GM21717 (cell line): ENCODE measurements at regions not wholly inside any gene's neighbourhood (a gene's known extent, or its start where the extent isn't known, plus 50 kb on each side); places are given as distances from the start of the nearest gene placed in this dataset.
A peak's percentile ranks its signal among the peaks of the same experiment; 100 is the strongest.
"Not testable (repeated sequence)": the region's sequence is repeated elsewhere in the genome, so short reads cannot be mapped to it uniquely, and the experiment has no call there.

ENCODE experiments used
- ATAC-seq: cut with Tn5 transposase; IDR thresholded peaks from one replicate; pipeline ENCODE4 v1.9.1; 2021; ENCODE audit warnings: mild to moderate bottlenecking, moderate library complexity; ENCODE audit not compliant: unreplicated experiment

DNA sequence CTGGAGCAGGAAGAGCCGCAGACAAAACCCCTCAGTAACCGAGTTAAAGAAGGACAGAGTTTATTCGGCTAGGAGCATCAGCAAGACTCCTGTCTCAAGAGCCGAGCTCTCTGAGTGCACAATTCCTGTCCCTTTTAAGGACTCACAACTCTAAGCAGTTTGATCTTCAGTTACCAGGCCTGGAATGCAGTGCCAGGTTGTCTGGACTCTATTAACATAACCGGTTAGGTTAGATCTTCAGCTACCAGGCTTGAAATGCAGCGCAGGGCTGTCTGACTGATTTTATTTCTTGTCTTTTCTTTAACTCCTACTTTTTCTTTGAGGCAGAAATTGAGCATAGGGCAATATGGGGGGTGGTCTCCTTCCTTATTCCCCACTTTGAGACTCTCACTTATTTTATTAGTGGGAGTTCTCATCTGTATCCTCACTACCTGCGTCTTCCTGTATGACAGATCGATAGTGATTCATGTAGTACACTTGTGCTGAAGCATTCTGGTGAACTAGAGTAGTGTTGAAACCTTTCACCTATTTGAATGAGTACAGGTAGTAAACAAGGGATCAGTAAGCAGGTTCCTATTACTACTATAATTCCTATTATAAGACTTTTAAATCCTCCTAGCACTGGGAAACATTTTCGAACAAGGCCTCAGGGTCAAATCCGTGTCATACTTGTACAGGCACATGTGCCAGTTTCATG lies 325.0 kb downstream of the CGGBP1 start:
- no peak for ATAC-seq

DNA sequence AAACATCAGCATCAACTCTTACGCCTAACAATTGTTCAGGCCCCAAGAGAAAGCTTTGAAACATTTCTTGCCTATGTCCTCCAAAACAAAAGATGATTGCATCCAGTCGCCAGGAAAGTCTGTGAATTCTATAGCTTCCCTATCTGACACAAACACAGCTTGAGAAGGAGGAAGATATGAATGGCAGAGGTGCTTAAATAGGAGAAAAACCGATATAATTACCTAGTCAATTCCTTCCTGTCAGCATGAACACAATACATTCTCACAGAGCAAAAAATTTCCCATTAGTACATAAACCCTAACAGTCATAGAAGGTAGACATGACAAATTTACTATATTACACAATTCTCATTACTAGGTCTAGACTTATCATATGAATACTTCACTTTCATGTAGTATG lies 326.5 kb downstream of the CGGBP1 start:
- no peak for ATAC-seq

DNA sequence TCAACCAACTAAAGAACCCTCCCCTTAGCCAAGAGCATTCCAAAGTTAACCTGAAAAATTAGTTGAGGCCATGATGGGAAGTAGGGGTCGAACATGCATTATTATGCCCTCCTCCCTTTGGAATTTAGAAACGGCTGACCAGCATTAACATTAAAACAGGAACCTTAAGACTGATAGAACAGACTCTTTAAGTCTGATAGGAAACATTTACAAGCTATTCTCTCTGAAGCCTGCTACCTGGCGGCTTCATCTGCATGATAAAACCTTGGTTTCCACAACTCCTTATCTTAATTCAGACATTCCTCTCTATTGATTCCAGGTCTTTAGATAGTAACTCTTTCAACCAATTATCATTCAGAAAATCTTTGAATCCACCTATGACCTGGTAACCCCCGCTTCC lies 331.0 kb downstream of the CGGBP1 start:
- no peak for ATAC-seq

DNA sequence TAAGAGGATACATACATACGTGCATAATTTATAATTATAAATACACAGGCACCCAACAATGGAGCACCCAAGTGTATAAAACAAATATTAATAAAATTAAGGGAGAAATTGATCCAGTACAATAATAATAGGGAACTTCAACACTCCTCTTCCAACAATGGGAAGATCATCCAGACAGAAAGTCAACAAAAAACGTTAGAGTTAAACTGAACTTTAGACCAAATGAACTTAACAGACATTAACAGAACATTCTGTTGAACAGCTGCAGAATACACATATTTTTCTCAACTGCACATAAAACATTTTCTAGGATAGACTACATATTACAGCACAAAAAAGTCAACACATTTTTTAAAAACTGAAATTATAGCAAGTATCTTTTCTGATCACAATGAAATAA lies 339.7 kb downstream of the CGGBP1 start:
- no peak for ATAC-seq

DNA sequence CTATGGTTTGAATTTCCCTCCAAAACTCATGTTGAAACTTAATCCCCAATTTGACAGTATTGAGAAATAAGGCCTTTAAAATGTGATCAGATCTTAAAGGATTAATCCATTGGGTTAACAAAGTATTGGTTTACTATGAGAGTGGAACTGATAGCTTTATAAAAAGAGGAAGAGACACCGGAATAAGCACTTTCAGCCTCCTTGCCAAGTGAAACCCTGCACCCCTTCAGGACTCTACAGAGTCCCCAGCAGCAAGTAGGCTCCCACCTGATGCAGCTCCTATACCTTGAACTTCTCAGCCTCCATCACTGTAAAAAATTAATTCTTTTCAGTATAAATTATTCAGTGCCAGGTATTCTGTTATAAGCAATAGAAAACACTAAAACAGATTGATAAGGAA lies 348.3 kb downstream of the CGGBP1 start:
- peak; percentile 89 for ATAC-seq

DNA sequence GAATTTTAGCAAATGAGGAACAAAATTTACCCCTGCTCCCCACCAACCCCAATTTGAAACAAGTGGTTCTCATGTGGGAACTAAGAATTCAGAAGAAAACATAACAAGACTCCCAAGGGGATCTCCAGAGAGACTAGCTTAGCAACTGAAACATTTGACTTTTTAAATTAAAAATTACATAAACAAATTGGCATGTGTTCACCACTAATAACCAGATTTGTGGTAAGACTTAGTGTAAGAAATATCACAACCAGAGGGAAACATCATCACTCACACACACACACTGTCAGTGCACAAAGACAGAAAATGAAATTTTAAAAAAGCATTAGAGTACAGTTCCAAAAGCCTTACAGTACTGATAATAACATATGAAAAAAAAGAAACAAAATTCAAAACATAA lies 348.8 kb downstream of the CGGBP1 start:
- ATAC-seq, result peak; percentile 65

DNA sequence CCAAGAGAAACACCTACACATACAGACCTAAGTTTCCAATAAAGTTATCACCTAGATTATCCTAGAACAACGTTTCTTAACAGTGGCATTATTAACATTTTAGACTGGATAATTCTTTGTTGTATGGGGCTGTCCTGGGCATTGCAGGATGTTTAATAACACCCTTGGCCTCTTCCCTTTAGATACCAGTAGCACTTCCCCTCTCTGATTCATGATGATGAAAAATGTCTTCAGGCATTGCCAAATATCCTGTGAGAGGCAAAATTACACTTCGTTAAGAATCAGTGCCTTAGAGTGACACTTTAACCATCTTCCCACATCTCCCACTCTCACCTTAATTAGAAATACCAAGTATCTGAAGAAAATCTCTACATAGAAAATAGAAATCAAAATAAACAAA lies 352.6 kb downstream of the CGGBP1 start:
- ATAC-seq, result no peak

DNA sequence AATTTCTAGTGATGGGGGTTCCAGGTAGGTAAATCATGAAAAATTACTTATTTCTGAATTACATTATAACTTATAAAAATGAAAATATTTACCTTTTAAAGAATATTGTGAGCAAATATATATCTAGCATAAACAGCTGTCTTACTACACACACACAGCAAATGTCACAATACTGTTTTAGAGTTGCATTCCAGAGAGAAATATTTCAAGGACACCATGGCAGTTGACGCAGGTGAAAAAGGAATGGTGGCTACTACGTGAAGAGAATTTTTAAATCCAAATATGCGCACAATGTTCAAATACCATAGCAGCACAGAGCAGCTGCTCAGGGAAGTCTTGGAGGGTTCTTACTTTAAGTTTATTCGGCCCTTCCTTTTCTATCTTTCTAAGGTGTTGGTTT lies 356.2 kb downstream of the CGGBP1 start:
- no peak for ATAC-seq

DNA sequence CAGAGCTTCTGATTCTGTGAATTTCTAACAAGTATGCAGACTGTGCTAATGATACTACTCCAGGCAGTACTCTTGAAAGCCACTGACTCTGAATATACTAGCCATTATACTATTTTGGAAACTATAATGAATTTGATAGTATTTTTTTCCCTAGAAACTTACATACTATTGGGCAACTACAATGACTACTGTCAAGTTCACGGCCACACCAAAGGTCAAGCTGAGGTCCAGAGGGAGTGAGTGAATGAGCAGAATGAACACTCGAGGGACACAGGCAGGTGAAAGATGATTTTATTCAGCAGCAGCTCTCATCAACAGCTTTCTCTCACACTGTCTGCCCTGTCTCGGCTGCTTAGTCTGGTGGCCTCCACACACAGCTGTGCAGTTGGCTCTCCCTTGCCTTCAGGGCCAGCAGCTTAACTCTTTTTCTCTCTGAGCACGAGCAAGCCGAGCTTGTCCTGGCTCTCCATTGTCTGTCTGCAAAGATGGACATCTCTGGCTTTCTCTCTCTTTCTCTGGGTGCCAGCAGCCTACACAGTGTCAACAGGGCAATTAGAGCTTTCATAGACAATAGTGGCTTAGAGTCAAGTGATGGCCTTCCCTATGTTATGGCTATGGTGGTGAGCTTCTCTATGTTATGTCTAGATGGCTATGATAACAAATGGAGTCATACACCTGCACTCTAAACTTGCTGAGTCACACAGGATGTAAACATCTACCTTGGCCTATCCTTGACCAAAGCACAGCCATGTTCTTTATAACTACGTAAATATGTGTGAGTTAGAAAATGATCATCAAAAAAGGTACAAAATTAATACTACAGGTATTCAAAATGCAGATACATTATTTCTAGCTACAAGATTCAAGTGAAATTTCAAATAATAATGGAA lies 362.4 kb downstream of the CGGBP1 start:
- ATAC-seq, result no peak

DNA sequence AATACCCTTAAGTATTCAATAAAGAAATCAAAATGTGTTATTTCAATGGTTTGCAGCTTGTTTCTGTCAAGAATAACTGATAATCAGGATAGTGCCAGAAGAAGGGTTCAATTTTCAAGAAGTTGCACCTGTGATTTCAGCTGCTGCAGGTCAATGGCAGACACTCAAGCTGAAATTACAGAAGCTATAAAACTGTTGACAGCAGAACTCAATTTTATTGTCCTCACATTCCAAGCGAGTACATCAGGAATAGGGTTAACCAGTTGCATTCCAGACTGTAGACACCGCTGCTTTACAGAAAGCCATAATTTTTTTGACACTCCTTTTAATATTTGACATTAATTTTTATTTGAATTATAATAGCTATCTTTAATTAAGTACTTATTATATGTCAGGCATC lies 364.1 kb downstream of the CGGBP1 start:
- no peak for ATAC-seq

DNA sequence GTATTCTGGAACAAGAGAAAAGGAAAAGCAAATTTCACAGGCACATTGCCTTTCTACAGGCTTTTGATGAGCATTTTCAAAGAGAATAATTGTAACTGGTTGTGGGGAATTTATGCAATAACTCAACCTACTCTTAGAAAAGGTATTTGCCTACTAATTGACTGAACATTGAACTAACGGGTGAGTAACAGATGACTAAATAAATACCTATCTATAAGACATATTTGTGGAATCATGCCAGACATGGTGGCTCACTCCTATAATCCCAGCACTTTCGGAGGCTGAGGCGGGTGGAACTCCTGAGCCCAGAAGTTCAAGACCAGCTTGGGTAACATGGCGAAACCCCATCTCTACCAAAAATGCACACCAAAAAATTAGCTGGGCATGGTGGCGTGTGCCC lies 367.7 kb downstream of the CGGBP1 start:
- no peak for ATAC-seq

DNA sequence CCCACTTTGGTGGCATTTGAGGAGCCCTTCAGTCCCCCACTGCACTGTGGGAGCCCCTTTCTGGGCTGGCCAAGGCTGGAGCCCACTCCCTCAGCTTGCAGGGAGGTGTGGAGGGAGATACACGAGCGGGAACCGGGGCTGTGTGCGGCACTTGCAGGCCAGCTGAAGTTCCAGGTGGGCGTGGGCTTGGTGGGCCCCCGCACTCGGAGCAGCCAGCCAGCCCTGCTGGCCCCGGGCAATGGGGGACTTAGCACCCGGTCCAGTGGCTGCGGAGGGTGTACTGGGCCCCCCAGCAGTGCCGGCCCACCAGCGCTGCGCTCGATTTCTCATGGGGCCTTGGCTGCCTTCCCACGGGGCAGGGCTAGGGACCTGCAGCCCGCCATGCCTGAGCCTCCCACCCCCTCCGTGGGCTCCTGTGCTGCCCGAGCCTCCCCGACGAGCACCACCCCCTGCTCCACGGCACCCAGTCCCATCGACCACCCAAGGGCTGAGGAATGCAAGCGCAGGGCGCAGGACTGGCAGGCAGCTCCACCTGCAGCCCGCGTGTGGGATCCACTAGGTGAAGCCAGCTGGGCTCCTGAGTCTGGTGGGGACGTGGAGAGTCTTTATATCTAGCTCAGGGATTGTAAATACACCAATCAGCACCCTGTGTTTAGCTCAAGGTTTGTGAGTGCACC lies 379.7 kb downstream of the CGGBP1 start:
- ATAC-seq, result not testable (repeated sequence)

DNA sequence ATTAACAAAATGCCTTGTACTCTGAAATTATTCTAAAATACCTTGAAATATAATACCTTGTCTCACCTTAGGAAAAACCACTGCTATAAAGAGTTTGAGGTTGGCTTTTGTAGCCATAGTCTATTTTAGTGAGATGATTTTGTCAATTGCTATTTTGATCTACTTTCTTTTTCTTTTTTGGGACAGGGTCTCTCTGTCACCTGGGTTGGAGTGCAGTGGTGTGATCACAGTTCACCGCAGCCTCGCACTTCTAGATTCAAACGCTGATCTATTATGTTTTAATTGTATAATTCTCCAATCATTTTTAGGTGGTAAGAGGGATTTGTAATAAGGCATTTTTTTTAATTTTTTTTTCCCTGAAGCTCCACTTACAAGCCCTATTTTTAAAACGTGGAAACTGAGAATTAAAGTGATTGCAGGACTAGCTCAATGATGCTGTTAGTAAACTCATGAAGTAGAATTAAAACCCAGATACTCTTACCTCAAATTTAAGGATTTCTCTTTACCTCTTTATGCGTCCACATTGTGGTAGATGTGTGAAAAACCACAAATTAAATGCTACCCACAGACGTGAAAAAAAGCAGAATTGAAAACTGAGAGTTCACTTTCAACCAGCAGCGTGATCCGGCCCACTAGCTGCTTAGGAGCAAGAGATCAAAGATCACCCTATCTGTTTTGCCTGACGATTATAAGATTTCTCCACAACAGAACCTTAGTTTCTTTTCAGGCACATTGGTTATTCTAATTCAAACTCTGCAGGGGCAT lies 384.2 kb downstream of the CGGBP1 start:
- ATAC-seq, result peak; percentile 99

DNA sequence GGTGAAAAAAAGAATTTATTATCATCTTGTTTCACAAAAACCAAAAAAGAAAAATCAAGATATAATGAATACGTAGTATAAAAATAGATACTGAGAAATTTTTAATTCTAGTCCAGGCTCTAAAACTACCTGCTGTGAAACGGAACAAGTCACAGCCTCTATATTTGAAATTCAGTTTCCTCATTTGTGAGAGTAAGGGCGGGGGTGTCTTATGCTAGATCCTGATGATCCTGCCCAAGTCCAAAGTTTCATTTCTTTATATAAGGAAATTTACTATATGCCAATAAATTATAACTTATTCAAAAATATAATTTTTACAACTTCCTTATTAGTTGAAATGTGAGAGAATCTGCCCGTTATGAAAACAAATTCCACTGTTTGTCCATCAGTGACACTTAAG lies 385.7 kb downstream of the CGGBP1 start:
- ATAC-seq, result no peak

DNA sequence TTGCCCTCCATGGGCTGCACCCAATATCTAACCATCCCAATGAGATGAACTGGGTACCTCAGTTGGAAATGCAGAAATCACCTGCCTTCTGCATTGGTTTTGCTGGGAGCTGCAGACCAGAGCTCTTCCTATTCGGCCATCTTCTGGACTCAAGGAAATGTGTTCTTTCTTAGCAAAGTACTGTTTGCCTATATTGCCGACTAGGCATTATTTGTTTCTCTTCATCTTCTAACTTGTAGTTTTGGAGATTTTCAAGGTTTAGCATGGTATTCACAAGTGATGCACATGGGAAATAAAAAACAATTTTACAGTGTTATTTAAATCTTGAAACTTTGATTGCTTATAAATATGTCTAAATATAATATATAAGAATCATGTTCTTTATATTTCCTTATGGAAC lies 377.8 kb upstream of the POU1F1 start:
- ATAC-seq, result no peak

DNA sequence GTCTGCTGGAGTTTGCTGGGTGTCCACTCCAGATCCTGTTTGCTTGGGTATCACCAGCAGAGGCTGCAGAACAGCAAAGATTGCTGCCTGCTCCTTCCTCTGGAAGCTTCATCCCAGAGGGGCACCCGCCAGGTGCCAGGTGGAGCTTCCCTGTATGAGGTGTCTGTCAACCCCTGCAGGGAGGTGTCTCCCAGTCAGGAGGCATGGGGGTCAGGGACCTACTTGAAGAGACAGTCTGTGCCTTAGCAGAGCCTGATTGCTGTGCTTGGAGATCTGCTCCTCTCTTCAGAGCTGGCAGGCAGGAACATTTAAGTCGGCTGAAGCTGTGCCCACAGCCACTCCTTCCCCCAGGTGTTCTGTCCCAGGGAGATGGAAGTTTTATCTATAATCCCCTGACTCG lies 376.8 kb upstream of the POU1F1 start:
- not testable (repeated sequence) for ATAC-seq

DNA sequence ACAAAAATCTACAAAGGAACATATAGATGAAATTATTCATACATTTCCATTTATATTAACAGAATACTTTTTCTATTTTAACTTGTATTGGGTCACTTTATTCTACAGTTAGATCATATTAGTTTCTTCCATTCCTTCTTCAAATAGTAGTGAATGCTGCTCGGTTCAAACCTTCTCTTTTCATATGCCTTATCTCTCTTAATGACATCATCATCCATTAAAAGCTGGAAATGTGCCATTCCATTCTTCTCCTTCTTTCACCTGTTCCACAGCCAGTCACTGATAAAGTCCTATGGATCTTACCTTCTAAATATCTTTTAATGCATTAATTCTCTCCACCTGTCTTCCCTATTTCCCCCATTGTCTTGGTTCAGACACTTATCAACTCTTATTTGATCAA lies 358.0 kb upstream of the POU1F1 start:
- ATAC-seq, result no peak

DNA sequence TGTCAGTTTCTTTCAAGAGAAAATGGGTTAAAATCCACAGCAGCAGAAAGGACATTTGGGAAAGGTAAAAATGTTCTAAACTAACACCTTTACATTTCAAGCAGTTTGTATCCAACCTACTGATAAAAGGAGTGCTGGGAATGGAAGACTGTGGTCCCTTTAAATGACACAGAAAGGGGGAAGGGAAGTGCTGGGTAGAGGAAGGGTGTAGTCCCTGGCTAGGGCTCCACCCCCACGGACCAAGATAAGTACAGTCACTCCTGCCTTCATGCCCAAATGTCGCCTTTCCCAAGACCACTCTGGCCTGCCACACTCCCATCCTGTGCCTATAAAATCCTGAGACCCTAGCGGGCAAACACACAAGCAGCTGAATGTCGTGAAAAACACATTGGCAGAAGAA lies 350.9 kb upstream of the POU1F1 start:
- no peak for ATAC-seq

DNA sequence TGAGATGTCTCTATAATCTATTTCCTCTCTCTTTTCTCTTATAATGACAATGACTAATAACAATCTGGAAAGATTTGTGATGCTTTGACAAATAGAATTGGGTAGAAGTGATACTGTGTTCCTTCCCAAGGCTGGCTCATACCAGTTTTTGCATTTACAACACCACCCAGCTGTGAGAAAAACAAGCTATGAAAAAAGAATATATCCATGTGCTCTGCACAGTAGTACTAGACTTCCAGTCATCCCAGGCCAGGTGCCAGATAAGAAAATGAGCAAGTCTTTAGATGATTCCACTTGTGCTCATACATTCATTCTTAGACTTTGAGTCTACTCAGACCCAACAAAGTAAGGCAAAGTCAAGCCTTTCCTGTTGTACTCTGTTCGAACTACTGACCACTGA lies 350.2 kb upstream of the POU1F1 start:
- ATAC-seq, result no peak

DNA sequence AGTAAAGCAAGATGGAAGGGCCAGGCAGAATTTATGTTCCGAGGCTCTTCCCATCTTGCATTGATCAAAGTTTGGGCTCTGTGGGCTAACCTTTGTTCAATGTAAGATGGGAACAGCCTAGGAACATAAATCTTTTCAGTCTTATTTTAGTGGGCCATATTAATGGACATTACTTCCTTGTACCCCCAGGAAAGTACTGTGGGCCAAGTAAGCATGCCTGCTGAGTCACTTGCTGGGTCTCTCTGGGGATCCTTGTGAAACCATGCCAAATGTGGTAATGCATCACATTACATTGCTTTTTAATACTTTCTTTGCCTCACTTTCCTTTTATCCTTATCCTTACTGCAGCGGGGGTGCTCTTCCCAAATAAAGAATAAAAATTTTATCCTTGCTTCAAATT lies 349.5 kb upstream of the POU1F1 start:
- no peak for ATAC-seq

DNA sequence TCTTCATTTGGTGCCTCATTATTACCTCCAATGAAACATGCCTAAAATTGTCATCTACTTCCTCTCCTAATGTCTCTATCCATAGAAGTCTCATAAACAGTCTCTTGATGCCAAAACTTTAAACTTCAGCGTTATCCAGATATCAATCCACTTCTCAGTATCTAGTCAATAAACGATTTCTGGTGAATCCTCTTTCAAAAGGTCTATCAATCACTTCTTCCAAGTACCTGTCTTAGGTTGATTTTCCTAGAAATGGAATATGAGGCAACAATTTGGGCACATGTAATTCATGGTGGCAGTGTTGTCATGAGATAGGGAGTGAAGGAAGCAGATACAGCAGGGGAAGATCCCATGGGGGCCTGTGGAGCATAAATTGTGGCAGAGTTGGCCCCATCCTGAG lies 348.5 kb upstream of the POU1F1 start:
- ATAC-seq, result no peak
